CD4-positive, alpha-beta T cell treated with Interleukin-17A for 4 hours (primary cell): ENCODE measurements at regions not wholly inside any gene's neighbourhood (a gene's known extent, or its start where the extent isn't known, plus 50 kb on each side); places are given as distances from the start of the nearest gene placed in this dataset.
"Not testable (repeated sequence)": the region's sequence is repeated elsewhere in the genome, so short reads cannot be mapped to it uniquely, and the experiment has no call there.

Source experiments
- DNase-seq: peaks from one replicate; pipeline ENCODE4 v3.0.0-alpha.2; 2020; ENCODE audit warnings: mixed read lengths

DNA sequence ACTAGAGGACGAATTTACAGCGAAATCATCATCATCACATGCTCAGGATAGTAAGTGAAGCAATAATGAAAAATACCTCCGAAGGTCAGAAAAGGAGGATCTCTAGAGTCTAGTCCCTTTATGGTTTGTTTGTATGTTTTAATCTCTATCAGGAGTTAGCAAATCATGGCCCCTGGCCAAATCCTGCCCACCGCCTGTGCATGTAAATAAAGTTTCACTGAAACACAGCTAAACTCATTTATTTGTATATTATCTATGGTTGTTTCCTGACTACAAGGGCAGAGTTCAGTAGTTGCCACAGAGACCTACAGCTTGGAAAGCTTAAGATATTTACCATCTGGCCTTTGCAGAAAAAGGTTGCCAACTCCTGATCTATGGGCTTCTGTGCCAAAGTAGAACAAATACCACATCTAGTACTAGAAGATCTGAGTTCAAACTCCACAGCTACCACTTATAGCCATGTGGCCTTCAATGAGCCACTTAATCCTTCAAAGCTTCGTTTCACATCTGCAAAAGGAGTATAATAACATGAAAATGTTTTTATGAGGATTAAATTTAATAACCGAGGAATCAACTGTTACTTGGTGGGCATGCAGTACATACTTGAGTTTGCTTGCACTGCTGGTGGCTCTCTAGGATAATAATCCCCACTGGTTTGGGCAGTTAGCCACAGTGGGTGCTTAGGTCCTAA lies 94.0 kb upstream of the KIF26B start:
- DNase-seq, result no peak

DNA sequence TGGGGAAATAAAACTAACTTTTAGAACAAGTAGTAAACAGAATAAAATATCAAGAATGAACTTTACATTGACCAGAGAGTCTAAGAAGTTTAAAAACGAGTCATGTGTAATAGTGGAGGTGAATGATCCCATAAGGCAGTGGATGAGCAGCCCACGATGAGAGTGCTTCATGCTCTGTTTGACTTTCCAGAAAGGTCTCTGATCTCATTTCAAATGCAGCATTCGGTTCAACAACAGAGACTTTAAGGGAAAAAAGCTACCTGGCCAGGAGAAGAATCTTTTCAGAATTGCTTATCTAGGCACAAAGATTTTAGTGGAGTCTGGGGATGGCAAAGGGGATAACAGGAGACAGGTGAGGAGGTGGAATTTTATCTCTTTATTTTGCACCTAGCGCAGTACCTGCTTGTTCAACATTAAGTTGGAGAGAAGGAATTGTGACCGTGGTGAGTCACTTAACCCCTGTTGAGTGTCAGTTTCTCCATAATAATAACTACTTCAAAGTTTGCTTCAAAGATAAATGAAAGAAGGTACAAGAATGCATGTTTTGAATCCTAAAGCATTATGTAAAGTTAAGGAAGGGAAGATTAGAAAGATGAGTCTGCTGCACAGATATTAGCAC lies 94.9 kb upstream of the KIF26B start:
- no peak for DNase-seq

DNA sequence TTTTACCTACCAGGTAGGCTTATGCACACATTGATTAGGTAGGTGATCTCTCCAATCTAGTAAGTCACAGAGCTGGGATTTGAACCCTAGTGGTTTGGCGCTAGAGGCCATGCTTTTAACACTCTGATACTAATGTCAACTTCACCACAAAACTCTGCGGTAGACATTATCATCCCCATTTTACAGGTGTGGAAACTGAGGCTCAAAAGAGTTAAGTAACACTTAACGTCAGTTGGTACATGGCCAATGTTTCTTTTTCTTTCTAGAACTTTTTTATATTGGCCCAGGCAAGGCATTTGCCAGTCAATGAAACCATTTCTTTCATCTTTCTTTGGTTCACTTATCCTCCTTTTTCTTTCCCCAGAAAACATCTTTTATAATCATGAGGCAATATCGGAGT lies 95.9 kb upstream of the KIF26B start:
- DNase-seq, result no peak

DNA sequence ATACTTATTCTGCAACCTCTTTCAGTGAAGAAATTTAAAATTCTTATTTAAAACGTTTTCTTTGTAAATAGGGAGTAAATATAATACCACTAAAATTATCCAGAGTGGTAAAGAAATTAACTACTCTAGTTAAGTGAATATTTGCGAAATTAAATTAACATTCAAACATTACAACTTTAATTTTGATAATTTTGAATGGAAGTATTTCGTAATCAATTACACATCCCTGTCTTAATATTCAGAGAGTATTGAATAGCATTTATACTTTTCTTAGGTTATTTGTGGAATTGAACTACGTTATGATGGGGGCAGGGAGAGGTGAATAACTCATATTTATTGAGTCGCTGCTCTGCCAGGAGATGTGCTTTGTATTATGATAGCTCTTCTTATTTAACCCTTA lies 96.3 kb upstream of the KIF26B start:
- no peak for DNase-seq

DNA sequence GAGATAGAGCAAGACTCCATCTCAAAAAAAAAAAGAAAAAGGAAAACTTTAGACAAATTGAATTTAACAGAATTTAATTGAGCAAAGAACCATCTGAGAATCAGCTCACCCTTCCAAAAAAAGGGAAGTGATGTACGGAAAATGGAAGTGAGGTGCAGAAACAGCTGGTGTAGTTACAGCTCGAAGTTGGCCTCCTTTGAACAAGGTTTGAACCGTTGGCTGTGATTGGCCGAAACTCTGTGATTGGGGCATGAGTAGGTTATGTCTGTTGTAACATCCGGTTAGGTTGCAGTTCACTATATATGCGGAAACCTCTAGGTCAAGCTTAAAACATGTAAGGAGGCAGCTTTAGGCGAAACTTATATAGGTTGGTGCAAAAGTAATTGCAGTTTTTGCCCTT lies 97.9 kb upstream of the KIF26B start:
- no peak for DNase-seq

DNA sequence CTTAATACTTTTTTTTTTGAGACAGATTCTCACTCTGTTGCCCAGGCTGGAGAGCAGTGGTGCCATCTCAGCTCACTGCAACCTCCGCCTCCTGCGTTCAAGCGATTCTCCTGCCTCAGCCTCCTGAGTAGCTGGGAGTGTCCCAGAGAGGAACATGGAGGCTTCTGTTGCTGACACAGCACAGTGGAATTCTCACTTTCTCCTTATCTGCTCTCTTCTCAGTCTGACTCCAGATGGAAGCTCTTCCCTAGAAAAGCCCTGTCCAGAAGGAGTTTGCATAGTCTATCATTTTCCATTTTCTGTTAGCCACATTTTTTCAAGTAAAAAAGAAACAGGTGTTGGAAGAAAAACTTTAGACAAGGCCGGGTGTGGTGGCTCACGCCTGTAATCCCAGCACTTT lies 98.5 kb upstream of the KIF26B start:
- not testable (repeated sequence) for DNase-seq

DNA sequence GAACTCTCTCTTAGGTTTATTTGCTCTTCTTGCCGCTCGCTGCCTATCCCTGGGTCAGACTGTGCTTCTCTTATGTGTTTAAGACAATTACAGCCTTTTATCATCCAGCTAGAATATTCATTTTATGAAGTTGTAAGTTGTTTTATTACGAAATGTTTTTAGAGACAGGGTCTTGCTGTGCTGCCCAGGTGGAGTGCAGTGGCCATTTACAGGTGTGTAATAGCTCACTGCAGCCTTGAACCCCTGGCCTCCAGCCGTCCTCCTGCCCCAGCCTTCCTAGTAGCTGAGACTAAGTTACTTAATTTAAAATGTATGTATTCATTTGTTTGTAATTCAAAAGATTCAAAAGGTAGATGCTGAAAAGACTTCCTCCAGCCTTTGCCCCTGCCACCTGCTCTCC lies 99.0 kb upstream of the KIF26B start:
- DNase-seq, result no peak

DNA sequence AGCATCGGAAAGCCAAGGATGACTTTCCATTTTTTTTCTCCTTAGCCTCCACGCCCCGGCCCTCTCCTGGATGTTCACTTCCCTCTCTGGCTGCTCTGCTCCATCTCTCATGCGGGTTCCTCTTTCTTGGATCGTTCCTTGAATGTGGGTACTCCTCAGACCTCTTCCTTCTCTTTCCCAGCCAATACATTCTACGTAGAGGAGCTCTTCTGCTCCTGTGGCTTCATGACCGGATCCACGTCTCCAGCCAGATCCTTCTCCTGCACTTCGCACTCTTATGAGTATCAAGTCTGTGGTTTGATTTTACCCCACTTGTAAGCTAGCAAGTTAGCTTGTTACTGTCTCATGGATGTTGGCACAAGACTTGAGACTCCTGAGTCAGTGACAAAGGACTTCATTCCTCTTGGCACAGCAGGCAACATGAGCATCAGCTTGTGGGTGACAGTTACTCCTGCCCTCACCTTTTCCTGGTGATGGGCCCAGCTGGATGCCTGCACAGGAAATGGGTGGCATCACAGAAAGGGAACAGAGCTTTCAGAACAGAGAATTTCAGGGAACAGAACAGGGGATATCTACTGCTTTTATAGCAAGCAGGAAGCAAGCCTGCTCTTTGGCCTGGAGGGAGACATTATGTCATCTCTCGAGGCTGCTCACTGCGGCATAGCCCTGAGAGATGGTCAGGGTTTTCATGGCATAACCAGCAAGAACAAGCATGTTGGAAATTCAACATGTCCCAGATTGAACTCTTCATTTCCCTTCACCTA lies 100.1 kb upstream of the KIF26B start:
- no peak for DNase-seq

DNA sequence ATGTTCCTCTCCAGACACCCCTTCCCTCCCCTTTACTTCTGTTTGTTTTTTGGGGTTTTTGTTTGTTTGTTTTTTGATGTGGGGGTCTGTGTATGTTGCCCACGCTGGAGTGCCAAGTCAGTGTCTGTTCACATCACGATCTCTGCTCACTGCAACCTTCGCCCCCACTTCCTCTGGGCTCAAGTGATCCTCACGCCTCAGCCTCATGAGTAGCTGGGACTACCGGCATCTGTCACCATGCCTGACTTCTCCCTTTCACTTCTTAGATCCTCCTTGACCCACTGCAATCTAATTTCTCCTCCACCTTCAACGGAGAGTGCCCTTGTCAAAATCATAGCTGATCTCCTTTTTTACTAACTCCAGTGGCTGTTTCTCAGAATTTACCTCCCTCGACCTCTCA lies 100.7 kb upstream of the KIF26B start:
- no peak for DNase-seq

DNA sequence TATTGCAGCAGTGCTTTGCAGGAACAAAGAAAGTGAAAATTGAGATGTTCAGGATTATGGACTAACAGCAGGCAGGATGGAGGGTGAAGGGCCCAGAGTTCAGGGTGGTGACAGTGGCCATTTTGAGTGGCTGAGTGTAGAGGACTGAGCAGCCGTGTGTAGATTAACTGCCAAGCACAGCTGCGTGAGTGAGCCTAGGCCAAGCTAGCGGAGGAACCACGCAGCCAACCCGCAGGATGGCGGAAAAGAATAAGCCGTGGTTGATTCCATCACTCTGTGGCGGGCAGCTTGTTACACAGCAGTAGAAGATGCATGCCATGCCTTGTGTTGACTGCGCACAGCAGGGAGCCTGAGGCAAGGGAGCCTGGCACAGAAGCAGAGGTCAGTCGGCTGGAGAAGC lies 102.5 kb upstream of the KIF26B start:
- DNase-seq, result no peak

DNA sequence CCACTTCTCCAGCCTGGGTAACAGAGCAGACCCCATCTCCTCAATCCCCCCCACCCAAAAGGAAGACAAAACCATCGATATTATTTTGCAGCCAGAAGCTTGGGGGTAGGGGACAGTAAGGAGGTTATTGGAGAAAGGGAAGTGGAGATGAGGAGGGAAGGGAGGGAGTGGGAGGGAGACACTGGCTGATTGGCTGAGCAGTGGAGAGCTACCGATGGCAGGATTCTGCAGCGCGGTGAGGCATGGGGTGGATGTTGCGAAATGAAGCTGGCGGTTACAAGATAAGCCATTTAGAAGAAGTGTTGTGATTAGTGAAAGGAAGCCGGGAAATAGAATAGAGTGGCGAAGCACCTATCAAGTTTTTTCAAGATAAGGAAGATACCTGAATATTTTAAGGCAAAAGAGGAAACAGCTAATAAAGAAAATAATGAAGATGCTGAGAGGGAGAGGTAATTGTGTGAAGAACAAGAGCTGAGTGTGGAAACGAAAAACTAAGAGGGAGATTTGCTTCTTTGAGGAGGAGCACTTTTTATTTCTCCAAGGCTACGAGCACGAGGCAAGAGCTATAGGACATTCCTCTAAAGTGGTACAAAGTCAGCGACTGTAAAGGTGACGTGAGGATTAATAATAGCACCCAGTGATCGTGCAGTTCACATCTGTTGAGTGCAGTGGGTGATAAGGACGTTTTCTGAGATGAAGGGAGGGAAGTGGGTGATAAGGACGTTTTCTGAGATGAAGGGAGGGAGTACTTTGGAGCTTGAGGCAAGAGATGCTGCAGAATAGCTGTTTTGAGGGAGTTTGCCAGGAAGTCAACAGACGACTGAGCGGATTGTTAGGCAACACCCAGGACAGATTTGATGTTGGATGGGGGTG lies 103.2 kb upstream of the KIF26B start:
- DNase-seq, result no peak

DNA sequence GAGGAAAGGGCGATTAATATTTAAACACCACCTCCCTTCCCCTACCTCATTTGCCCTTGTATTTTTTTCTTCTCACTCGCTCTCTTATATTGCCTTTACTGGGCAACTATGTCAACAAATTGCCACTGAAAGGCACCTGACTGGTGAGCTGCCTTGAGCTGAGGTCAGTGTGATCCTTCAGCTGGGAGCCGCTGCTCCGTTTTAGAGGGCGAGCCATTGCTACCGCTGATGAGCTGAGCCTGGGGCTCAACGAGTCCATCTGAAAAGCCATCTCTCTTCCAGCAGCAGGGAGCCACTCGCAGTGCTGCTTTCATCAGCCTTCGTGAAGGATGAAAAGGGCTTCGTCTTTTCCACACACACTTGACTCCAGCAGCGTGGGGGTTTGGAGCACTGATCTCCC lies 108.0 kb upstream of the KIF26B start:
- no peak for DNase-seq

DNA sequence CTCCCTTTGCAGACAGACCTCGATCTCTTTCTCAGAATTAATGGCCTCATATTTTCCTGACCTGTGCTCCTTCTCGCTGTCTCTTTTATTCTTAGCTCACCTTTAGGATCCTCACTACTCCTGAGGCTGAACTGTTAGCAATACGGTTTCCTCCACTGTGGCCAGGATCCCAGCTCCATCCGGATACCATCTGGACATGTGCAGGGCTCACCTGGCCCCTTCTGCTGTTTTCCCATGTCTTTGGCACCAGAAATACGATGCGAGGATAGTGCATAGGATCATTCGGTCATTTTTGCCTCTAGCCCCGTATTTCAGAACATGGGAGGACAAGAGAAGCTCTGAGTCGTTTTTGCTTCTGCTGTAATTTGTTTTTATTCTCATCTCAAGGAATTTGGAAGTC lies 108.5 kb upstream of the KIF26B start:
- no peak for DNase-seq

DNA sequence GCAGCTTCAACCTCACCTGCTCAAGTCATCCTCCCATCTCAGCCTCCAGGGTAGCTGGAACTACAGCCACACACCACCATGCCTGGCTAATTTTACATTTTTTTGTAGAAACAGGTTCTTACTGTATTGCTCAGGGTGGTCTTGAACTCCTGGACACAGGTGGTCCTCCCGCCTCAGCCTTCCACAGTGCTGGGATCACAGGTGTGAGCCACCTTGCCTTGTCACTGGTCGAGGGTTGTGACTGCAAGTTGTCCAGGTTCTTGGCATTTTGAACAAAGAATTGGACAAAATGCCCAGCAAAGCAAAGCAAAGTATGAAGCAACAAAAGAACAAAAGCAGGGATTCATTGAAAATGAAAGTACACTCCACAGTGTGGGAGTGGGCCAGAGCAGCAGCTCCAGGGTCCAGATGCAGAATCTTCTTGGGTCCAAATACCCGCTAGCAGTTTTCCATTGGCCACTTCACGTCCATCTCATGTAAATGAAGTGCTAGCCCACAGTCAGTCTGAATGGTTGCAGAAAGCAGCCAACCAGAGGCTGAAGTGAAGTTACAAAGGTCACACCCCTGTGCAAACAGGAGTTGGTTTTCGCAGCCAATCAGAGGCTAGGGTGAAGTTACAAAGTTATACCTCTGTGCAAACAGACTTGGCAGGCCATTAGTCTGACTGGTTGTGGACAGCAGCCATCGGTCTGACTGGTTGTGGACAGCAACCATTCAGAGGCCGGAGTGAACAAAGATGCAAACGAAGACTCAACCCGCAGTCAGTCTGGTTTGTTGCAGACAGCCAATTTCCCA lies 109.5 kb upstream of the KIF26B start:
- no peak for DNase-seq

DNA sequence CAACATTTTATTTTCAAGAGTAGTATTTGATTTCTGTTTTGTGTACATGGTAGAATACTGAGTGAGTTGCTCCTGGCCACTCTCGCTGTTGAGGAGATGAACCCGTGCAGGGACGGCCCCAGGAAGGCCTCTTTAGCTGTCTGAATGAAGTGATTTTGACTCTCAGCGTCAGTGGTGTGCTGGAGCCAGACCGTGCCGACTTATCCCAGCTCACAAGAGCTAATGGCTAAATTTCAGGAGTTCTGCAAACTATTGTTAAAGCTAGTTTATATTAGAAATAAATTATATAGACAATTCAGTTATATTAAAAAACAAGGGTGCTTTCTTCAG lies 111.2 kb upstream of the KIF26B start:
- no peak for DNase-seq

DNA sequence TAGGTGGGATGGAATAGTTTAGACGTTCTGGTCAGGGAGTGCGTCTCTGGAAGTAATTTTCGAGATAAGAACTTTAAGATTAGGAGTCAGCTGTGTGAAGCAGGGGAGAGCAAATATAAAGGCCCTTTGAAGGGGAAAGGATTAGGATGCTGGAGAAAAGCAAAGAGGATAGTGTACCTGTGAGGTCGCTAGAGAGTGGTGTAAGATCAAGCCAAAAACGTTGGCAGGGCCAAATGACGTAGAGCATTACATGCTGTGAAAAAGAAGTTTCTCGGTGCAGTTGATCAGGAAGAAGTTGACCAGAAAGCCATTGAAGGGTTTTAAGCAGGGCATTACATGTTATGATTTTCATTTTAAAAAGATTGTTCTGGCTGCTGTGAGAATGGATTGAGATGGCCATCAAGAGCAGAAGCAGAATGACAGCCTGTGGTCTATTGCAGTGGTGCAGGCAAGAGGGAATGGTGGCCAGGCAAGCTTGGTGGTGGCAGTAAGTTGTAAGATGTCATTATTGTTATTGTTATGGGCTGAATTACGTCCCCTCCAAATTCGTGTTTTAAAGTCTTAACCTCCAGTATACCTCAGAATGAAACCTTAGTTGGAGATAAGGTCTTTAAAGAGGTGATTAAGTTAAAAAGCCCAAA lies 113.6 kb upstream of the KIF26B start:
- no peak for DNase-seq

DNA sequence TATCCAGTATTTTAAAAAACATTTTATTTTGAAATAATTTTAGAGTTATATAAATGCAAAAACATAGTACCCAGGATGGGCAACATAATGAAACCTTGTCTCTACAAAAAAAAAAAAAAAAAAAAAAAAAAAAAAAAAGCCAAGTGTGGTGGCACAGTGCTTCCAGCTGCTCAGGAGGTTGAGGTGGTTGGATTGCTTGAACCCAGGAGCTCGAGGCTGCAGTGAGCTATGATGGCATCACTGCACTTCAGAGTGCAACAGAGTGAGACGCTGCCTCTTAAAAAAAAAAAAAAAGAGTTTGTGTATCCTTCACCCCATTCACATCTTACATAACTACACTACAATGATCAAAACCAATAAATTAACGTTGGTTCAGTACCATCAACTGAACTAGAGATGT lies 115.6 kb upstream of the KIF26B start:
- no peak for DNase-seq

DNA sequence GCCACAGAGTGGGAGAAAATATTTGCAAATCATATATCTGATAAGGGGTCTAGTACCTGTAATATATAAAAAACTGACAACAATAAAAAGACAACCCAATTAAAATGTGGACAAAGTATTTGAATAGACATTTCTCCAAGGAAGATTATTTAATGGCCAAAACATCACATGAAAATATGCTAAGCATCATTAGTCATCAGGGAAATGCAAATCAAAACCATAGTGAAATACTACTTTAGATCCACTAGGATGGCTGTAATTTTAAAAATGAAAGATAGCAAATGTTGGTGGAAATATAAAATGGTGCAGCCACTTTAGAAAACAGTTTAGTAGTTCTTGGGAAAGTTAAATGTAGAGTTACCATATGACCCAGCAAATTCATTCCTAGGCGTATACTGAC lies 118.7 kb upstream of the KIF26B start:
- no peak for DNase-seq

DNA sequence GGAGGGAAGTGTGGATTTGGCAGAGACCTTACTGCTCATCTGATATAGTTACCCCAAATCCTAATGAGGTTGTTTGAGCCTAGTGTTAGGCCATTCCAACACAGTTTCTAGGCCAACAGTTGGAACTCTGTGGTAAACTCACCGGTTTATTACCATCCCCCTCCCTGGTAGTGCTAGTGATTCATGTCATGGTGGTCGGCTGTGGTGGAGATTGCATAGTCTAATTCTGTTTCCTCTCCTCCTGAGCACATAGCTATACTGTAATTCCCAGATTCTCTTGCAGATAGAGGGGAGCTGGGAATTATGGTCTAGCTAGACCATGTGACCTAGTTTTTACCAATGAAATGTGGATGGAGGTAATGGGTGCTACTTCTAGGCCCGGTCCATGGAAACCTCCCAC lies 123.7 kb upstream of the KIF26B start:
- DNase-seq, result no peak

DNA sequence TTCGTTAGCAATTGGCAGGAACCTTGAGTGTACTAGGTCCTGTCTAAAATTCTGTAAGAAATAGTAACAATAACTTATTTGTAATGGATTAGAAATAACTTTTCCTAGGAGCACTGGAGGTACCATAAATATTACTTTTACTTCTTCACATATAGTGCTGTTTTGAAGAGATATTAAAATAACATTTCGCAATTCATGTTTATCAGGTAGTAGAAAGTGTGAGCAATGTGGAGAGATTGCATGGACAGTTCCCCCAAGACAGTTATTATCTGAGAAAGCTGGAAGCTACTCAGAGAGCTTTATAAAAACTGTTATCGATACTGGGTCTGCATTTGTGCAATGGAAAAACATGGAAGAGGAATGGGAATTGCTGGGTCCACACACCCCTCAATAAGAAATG lies 128.5 kb upstream of the KIF26B start:
- no peak for DNase-seq

DNA sequence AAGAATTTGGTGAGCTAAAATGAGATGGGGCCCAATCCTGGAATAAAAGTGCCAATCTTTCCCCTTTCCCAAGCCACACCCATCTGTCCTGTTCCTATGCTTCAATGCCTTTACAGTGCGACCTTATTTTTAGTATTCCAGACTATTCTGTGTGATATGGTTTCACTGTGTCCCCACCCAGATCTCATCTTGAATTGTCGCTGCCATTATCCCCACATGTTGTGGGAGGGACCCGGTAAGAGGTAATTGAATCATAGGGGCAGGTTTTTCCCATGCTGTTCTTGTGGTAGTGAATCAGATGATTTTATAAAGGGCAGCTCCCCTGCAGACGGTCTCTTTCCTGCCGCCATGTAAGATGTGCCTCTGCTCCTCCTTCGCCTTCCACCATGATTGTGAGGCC lies 129.3 kb upstream of the KIF26B start:
- DNase-seq, result no peak

DNA sequence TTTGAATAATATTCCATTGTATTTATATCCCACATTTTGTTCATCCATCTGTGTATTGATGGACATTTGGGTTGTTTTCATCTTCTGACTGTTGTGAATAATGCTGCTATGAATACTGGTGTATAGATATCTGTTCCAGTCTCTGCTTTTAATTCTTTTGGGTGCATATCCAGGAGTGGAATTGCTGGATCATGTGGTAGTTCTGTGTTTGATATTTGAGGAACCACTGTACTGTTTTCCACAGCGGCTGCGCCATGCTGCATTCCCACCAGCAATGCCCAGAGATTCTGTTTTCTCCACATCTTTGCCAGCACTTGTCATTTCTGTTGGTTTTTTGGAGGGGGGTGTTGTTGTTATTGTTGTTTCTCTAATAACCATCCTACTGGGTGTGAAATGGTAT lies 131.6 kb upstream of the KIF26B start:
- no peak for DNase-seq
